ENCODE measurements at regions not wholly inside any gene's neighbourhood (a gene's known extent, or its start where the extent isn't known, plus 50 kb on each side); places are given as distances from the start of the nearest gene placed in this dataset.
"Not testable (repeated sequence)": the region's sequence is repeated elsewhere in the genome, so short reads cannot be mapped to it uniquely, and the experiment has no call there.

DNA sequence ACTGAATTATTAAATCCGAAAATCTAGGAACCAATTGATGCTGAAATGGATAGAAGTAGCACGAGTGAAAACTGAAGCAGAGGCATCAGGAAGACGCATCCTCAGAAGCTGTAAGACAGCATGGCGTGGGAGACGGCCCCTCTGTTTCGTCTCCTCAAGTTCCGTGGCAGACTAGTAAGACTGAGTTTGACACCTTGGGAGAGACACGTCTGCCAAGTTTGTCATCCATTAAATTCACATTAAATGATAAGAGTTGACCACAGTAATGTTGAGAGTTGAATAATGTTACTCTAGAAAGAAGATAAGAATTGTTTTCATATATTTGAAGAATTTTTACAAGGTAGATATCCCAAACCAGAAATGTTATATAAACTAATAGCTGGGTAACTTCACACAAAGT, 736.1 kb upstream of the FRG1 start:
- no peak for DNase-seq (ENCODE audit: low read depth in 4 of 4, low spot score in 3 of 4)

GRCh38 chr4:189206953-189207352, 733.7 kb upstream of the FRG1 start:
- no peak for DNase-seq (ENCODE audit: low read depth in 4 of 4, low spot score in 3 of 4)

DNA sequence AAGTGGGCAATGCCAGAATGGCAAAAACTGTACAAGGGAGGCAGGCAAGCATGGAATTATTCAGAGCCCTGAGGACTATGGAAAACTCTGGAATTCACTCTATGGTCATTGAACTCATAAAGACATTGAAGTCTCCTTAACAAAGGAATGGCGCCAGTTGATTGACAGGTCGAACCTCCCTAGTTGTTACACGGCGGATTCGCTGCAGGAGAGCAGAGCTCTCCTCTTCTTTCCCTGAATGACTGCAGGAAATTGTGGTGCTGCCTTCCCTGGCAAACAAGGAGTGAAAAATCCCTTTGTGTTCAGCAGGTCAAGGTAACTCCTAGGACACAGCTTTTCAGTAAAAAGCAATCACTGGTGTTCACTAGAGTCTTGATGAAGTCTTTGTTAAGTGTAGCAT, 732.8 kb upstream of the FRG1 start:
- no peak for DNase-seq (ENCODE audit: low read depth in 4 of 4, low spot score in 3 of 4)

DNA sequence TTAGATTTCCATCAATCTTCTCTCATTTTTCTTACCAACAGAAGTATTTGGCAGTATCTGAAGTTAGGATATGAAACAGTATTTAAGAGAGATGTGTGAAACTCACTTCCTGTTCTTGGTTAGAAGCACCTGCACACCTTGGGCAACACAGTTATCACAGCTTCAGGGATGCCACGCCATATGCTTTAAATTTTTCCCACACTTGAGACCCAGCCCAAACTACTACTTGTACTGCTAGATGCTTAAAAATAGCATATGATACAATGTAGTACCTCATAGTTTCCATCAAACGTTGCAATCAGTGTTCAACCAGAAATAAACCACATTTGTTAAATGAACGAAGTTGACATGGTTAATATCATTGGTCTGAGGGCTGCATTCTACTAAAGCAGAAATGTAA, 725.1 kb upstream of the FRG1 start:
- no peak for DNase-seq (ENCODE audit: low read depth in 4 of 4, low spot score in 3 of 4)

DNA sequence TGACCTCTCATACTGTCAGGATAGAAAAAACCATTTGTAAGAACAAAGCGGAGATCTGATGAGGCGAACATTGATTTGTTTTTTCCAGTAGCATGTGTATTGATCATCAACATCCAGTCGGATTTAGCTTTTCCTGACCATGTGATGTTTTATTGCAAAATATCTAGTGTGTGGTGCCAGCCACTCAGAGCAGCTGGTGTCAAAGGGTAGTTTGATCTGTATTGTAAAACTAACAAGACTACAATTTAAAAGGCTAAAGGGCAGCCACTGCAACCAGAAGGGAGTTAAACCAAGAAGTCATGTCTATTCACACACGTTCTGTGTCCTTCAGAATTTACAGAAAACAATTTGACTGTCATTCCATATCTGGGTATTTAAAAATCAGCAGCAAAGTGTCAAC, 719.0 kb upstream of the FRG1 start:
- no peak for DNase-seq (ENCODE audit: low read depth in 4 of 4, low spot score in 3 of 4)

- no peak for DNase-seq (ENCODE audit: low read depth in 4 of 4, low spot score in 3 of 4)
These were observed 711.9 kb upstream of the FRG1 start for GRCh38 chr4:189228726-189229125.

GRCh38 chr4:189232274-189232673, 708.4 kb upstream of the FRG1 start:
- no peak for DNase-seq (ENCODE audit: low read depth in 4 of 4, low spot score in 3 of 4)

GRCh38 chr4:189233754-189234153, 706.9 kb upstream of the FRG1 start:
- not testable (repeated sequence) for DNase-seq (ENCODE audit: low read depth in 4 of 4, low spot score in 3 of 4)

DNA sequence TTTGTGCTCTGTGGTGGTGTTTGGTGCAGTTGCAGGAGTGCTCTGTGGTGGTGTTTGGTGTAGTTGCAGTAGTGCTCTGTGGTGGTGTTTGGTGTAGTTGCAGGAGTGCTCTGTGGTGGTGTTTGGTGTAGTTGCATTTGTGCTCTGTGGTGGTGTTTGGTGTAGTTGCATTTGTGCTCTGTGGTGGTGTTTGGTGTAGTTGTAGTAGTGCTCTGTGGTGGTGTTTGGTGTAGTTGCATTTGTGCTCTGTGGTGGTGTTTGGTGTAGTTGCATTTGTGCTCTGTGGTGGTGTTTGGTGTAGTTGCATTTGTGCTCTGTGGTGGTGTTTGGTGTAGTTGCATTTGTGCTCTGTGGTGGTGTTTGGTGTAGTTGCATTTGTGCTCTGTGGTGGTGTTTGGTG, 705.7 kb upstream of the FRG1 start:
- not testable (repeated sequence) for DNase-seq (ENCODE audit: low read depth in 4 of 4, low spot score in 3 of 4)

GRCh38 chr4:189235599-189235998, 705.1 kb upstream of the FRG1 start:
- no peak for DNase-seq (ENCODE audit: low read depth in 4 of 4, low spot score in 3 of 4)

DNA sequence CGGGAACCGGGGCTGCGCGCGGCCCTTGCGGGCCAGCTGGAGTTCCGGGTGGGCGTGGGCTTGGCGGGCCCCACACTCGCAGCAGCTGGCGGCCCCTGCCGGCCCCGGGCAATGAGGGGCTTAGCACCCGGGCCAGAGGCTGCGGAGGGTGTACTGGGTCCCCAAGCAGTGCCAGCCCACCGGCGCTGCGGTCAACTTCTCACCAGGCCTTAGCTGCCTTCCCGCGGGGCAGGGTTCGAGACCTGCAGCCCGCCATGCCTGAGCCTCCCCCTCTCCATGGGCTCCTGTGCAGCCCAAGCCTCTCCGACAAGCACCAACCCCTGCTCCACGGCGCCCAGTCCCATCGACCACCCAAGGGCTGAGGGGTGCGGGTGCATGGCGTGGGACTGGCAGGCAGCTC, 704.4 kb upstream of the FRG1 start:
- DNase-seq (ENCODE audit: low read depth in 4 of 4, low spot score in 3 of 4), result not testable (repeated sequence)

DNA sequence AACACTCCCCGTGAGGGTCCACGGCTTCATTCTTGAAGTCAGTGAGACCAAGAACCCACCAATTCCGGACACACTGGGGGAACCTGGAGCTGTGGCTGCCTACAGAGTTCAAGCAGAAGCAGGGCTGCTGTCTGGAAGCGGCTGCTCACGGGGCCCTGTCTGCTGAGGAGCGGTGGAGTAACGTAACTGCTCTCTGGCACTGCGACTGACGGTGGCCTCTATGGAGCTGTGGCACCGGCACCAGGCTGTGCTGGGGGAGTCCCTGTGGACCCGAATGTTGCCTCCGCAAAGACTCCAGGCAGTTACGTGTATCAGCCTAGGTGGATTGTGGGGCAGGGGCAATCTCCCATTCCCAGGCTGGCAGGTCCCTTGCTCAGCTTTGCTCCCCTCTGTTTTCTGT, 703.3 kb upstream of the FRG1 start:
- no peak for DNase-seq (ENCODE audit: low read depth in 4 of 4, low spot score in 3 of 4)

DNA sequence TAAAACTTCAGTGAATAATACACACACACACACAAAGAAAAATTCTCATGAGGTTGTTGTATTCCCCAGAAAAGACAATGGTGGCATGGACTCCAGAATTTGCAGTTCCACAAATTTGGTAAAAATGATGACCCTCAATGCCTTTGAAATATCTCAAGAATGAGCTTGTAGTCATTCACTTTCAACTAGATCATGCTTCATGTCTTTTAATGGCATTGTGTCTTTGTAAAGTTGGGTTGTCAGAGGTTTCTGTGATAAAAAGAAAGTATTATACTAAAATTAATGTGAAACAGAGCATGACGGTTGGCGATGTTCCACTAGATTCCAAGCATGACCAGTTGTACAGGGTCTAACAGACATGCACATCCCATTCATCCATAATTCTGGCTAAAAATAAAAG, 685.0 kb upstream of the FRG1 start:
- no peak for DNase-seq (ENCODE audit: low read depth in 4 of 4, low spot score in 3 of 4)

DNA sequence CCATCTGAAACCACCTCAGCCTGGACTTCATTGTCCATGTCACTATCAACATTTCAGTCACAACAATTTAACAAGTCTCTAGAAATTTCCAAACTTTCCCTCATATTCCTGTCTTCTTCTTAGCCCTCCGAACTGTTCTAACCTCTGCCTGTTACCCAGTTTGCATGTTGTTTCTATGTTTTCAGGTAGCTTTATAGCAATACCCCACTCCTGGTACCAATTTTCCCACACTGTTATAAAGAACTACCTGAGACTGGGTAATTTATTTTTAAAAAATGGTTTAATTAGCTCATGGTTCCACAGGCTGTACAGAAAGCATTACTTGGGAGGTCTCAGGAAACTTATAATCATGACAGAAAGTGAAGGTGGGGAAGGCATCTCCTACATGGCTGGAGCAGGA, 679.2 kb upstream of the FRG1 start:
- no peak for DNase-seq (ENCODE audit: low read depth in 4 of 4, low spot score in 3 of 4)

GRCh38 chr4:189265515-189265914, 675.2 kb upstream of the FRG1 start:
- DNase-seq (ENCODE audit: low read depth in 4 of 4, low spot score in 3 of 4), result no peak

GRCh38 chr4:189267312-189267965, 673.2 kb upstream of the FRG1 start:
- no peak for DNase-seq (ENCODE audit: low read depth in 4 of 4, low spot score in 3 of 4)

- no peak for DNase-seq (ENCODE audit: low read depth in 4 of 4, low spot score in 3 of 4)
These were observed 662.0 kb upstream of the FRG1 start for GRCh38 chr4:189278597-189279165.

DNA sequence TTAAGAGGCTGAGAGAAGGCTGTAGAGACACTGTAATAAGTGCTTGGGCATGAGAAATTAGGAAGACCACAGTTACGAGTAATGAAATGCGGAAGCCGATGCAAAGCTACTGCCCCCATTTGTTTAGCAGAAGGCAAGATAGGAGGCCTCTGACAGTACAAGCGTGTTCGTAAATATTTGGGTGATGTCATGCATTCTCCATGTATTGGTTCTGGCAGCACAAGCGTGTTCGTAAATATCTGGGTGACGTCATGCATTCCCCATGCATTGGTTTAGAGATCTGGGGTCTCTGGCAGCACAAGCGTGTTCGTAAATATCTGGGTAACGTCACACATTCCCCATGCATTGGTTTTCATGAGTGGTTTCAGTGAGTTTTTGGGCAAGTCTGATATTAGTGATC, 661.5 kb upstream of the FRG1 start:
- DNase-seq (ENCODE audit: low read depth in 4 of 4, low spot score in 3 of 4), result no peak

DNA sequence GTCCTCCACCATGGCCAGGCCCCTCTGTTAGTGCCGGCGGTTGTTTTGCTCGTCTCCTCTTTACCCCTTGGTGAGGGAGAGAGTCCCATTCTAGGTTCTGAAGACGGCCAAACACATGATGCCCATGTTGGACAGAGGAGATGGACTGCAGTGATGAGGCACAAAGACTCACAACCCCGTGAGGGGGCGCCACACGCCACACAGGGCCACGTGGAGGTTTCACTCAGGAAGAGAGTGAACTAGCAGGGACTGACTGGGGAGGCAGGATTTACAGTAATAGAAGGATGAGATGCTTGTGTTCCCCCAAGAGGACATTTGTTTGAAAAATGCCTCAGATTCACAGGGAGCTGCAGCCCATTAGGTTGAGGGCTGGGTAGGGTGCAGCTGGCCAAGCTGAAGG, 655.3 kb upstream of the FRG1 start:
- DNase-seq (ENCODE audit: low read depth in 4 of 4, low spot score in 3 of 4), result no peak

- no peak for DNase-seq (ENCODE audit: low read depth in 4 of 4, low spot score in 3 of 4)
These were observed 648.7 kb upstream of the FRG1 start for GRCh38 chr4:189291939-189292338.

GRCh38 chr4:189293459-189293858, 647.2 kb upstream of the FRG1 start:
- no peak for DNase-seq (ENCODE audit: low read depth in 4 of 4, low spot score in 3 of 4)

DNA sequence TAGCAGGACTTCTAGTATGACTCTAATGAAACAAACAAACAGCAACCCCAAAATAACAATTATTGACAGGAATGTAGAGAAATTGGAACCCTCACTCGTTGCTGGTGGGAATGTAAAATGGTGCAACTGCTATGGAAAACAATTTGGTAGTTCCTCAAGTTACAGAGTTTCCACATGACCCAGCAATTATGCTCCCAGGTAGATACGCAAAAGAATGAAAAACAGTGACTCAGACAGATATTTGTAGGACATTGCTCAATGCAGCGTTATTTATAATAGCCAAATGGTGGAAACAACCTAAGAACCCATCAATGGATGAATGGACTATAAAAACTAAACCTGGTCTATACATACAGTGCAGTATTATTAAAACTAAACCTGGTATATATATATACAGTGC, 646.1 kb upstream of the FRG1 start:
- DNase-seq (ENCODE audit: low read depth in 4 of 4, low spot score in 3 of 4), result no peak

GRCh38 chr4:189299706-189300105, 641.0 kb upstream of the FRG1 start:
- DNase-seq (ENCODE audit: low read depth in 4 of 4, low spot score in 3 of 4), result no peak
